IMR-90 (cell line): ENCODE measurements at regions not wholly inside any gene's neighbourhood (a gene's known extent, or its start where the extent isn't known, plus 50 kb on each side); places are given as distances from the start of the nearest gene placed in this dataset.

Experiments used
- ATAC-seq: fragments of 200-7000 bp; cut with Tn5 transposase; 2 replicates; pipeline ENCODE4 v1.9.1; 2020; ENCODE audit warnings: low read depth, mild to moderate bottlenecking, moderate library complexity
- BruUV-seq: library from RNA; stranded (reverse); fragments of 400-500 nt; replicated peaks from 2 replicates; lab custom pipeline; 2021; lab: Mats Ljungman, UMichigan
- CTCF ChIA-PET: fragments of 300-600 bp; formaldehyde crosslinking; extraction: SDS; loops from one replicate; lab custom pipeline; 2021; ENCODE audit warnings: antibody characterized with exemption; lab: Yijun Ruan, JAX
- POLR2A ChIA-PET: fragments of 300-600 bp; sonication (Branson Sonifier 250); formaldehyde crosslinking; loops from one replicate; lab custom pipeline; 2022; ENCODE audit warnings: antibody characterized with exemption; ENCODE audit not compliant: unreplicated experiment; lab: Charles Lee
- DNase-seq: peaks from one replicate; pipeline ENCODE4 v3.0.0; 2013
- H2AFZ ChIP-seq: replicated peaks from 2 replicates; pipeline ENCODE3; 2013; ENCODE audit warnings: low read length, mild to moderate bottlenecking; ENCODE audit not compliant: poor library complexity
- H2AK5ac ChIP-seq: 2 replicates; pipeline ENCODE4 v1.6.1; 2013; ENCODE audit warnings: low read depth, low read length, inconsistent platforms
- H2AK9ac ChIP-seq: replicated peaks from 2 replicates; pipeline ENCODE3; 2013; ENCODE audit warnings: mild to moderate bottlenecking, low read depth, low read length, moderate library complexity; ENCODE audit not compliant: poor library complexity
- H2BK120ac ChIP-seq: 2 replicates; pipeline ENCODE4 v1.6.1; 2013; ENCODE audit warnings: low read depth, low read length, inconsistent platforms
- H2BK15ac ChIP-seq: 3 replicates; pipeline ENCODE4 v1.6.1; 2013; ENCODE audit warnings: low read depth, low read length, inconsistent platforms
- H2BK20ac ChIP-seq: 2 replicates; pipeline ENCODE4 v1.6.1; 2013; ENCODE audit warnings: low read depth, mild to moderate bottlenecking, inconsistent platforms, low read length, moderate library complexity
- H2BK5ac ChIP-seq: 2 replicates; pipeline ENCODE4 v1.6.1; 2013; ENCODE audit warnings: mild to moderate bottlenecking, low read depth, low read length, inconsistent platforms; ENCODE audit not compliant: poor library complexity, severe bottlenecking
- H3K14ac ChIP-seq: replicated peaks from 2 replicates; pipeline ENCODE4 v1.6.1; 2013; ENCODE audit warnings: low read depth, low read length, inconsistent platforms
- H3K18ac ChIP-seq: 2 replicates; pipeline ENCODE4 v1.6.1; 2013; ENCODE audit warnings: low read depth, low read length, control low read depth
- H3K23ac ChIP-seq: 2 replicates; pipeline ENCODE4 v1.6.1; 2013; ENCODE audit warnings: low read depth, low read length, inconsistent platforms
- H3K27ac ChIP-seq: 2 replicates; pipeline ENCODE4 v1.5.1; 2013; ENCODE audit warnings: mild to moderate bottlenecking, control low read depth, low read length; ENCODE audit not compliant: insufficient read depth
- H3K27me3 ChIP-seq: 2 replicates; pipeline ENCODE4 v1.6.1; 2013; ENCODE audit warnings: low read length; ENCODE audit not compliant: control insufficient read depth, insufficient read depth
- H3K36me3 ChIP-seq: 2 replicates; pipeline ENCODE4 v1.6.1; 2013; ENCODE audit warnings: low read length, mixed read lengths; ENCODE audit not compliant: control insufficient read depth, insufficient read depth
- H3K4ac ChIP-seq: 2 replicates; pipeline ENCODE4 v1.6.1; 2013; ENCODE audit warnings: low read depth, low read length, inconsistent platforms
- H3K4me1 ChIP-seq: 2 replicates; pipeline ENCODE4 v1.6.1; 2013; ENCODE audit warnings: low read length, mixed read lengths; ENCODE audit not compliant: control insufficient read depth, insufficient read depth
- H3K4me2 ChIP-seq: 2 replicates; pipeline ENCODE4 v1.6.1; 2013; ENCODE audit warnings: low read depth, mild to moderate bottlenecking, control low read depth, low read length, moderate library complexity
- H3K4me3 ChIP-seq: 2 replicates; pipeline ENCODE4 v1.5.1; 2013; ENCODE audit warnings: low read depth, mild to moderate bottlenecking, control low read depth, low read length, moderate library complexity; ENCODE audit not compliant: insufficient read depth
- H3K56ac ChIP-seq: 2 replicates; pipeline ENCODE4 v1.6.1; 2013; ENCODE audit warnings: low read length, inconsistent platforms; ENCODE audit not compliant: insufficient read depth; ENCODE audit errors: extremely low read depth
- H3K79me1 ChIP-seq, 2 experiments: 2 replicates each; pipeline ENCODE4 v1.6.1; 2013; ENCODE audit warnings: low read length in 2 of 2, inconsistent platforms in 1 of 2, low read depth in 1 of 2
- H3K9ac ChIP-seq: 2 replicates; pipeline ENCODE4 v1.6.1; 2013; ENCODE audit warnings: low read depth, low read length, control low read depth
- H3K9me1 ChIP-seq: 2 replicates; pipeline ENCODE4 v1.6.1; 2013; ENCODE audit warnings: low read length, inconsistent platforms; ENCODE audit not compliant: insufficient read depth
- H3K9me3 ChIP-seq: 2 replicates; pipeline ENCODE4 v1.6.1; 2013; ENCODE audit warnings: low read length; ENCODE audit not compliant: control insufficient read depth, insufficient read depth
- H4K20me1 ChIP-seq: 2 replicates; pipeline ENCODE4 v1.6.1; 2013; ENCODE audit warnings: low read length, inconsistent platforms; ENCODE audit not compliant: insufficient read depth
- H4K5ac ChIP-seq: 2 replicates; pipeline ENCODE4 v1.6.1; 2013; ENCODE audit warnings: mild to moderate bottlenecking, low read depth, low read length, control low read depth
- H4K8ac ChIP-seq, 2 experiments: 2 replicates each; pipeline ENCODE4 v1.6.1; 2013; ENCODE audit warnings: low read depth in 2 of 2, low read length in 2 of 2, control low read depth in 1 of 2, inconsistent platforms in 1 of 2
- H4K91ac ChIP-seq: 2 replicates; pipeline ENCODE4 v1.6.1; 2013; ENCODE audit warnings: low read depth, low read length, inconsistent platforms; ENCODE audit not compliant: insufficient read depth
- BHLHE40 ChIP-seq: fragments of 150-350 bp; IDR thresholded peaks from 2 replicates; pipeline ENCODE4 v1.6.1; 2016; ENCODE audit warnings: mild to moderate bottlenecking, low read depth, low read length
- FOS ChIP-seq: fragments of 150-350 bp; IDR thresholded peaks from 2 replicates; pipeline ENCODE4 v1.6.1; 2016; ENCODE audit warnings: low read depth, low read length
- MAFK ChIP-seq: IDR thresholded peaks from 2 replicates; pipeline ENCODE4 v1.6.1; 2012; ENCODE audit warnings: low read depth, low read length, improper control_type of control experiment
- MXI1 ChIP-seq: IDR thresholded peaks from 2 replicates; pipeline ENCODE4 v1.6.1; 2012; ENCODE audit warnings: low read depth, mild to moderate bottlenecking, low read length, moderate library complexity, borderline replicate concordance
- NFE2L2 ChIP-seq: fragments of 150-350 bp; IDR thresholded peaks from 2 replicates; pipeline ENCODE4 v1.6.1; 2016; ENCODE audit warnings: low read depth, mild to moderate bottlenecking, low read length
- RAD21 ChIP-seq: IDR thresholded peaks from 2 replicates; pipeline ENCODE4 v1.6.1; 2012; ENCODE audit warnings: low read length, improper control_type of control experiment
- WGBS, 2 experiments: methylation state at CpG; one replicate each; pipeline versions ENCODE4 v1.1.5 to v1.1.7; 2013; ENCODE audit warnings: missing lambda C conversion rate in 2 of 2; ENCODE audit not compliant: insufficient read length in 1 of 2; ENCODE audit errors: extremely low coverage in 2 of 2; 5-methylcytosine and 5-hydroxymethylcytosine counted together
- dilution Hi-C: fragments of 300-500 bp; cut with HindIII; formaldehyde crosslinking; loops from one replicate; pipeline ENCODE4 v1.14.3; 2018; ENCODE audit warnings: low sequenced_read_pairs; ENCODE audit not compliant: unreplicated experiment
- in situ Hi-C: fragments of 300-500 bp; cut with MboI; formaldehyde crosslinking; loops from 3 replicates; pipeline ENCODE4 v1.14.3; 2019; ENCODE audit warnings: low sequenced_read_pairs, inconsistent platforms, mixed read lengths
- intact Hi-C: fragments of 100-400 bp; cut with micrococcal nuclease; formaldehyde crosslinking; loops from 2 replicates; pipeline ENCODE4 v1.10.0; 2022

DNA sequence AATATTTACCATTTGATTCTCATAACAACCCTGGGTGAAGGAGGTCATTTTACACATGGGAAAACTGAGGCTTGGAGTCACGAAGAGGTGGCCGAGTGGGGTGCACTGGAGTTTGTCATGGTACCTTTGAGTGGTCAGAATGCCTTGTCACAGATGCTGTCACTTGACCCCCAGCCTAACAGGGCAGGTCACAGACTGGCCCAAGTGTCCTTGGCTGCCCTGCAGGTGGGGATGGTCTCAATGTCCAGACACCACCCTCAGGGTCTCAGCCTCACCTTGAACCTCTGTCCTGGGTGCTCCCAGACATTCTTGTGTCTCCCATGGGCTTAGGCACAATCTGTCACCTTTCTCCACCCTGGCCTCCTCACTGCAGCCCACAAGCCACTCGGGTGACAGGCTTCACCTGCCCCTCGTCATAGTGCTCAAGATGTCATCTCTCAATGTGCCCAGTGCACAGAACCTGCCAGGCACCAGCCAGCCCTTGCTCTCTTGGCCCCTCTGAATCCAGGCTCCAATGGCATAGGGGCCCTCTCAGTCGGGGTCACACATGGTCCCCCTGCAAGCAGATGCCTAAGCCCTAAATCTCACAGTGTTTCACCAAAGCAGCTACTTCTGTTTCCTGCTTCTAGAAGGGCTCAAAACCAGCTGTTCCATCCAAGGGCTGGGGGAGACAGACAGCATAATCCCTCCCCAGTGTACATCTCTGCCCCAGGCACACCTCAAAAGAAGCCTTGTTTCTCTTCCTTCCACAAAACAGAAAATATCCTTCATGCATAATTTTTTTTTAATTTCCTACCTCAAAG lies 76.8 kb upstream of the NANOS1 start:
- TF ChIP-seq NFE2L2 (no peak), RAD21 (no peak), BHLHE40 (no peak), MXI1 (no peak), FOS (no peak), MAFK (no peak)
- no peak overlapping the region for H3K23ac ChIP-seq
- H2BK20ac ChIP-seq: no peak overlapping the region
- ChIA-PET POLR2A (no interaction called here), CTCF (no interaction called here)
- H3K79me1 ChIP-seq: no peaks in the 10 kb centered on the region
- no peak overlapping the region for H3K18ac ChIP-seq
- no peak overlapping the region for H3K27ac ChIP-seq
- no peak overlapping the region for H3K56ac ChIP-seq
- 60% methylated on average over 5 of the region's 5 CpGs; no CpG with 5 or more reads in 1 of the 2 experiments for WGBS, 2 experiments
- no peak overlapping the region for H2BK15ac ChIP-seq
- H4K20me1 ChIP-seq: no peaks in the 10 kb centered on the region
- no peak overlapping the region for H3K4ac ChIP-seq
- H4K5ac ChIP-seq: no peak overlapping the region
- H3K4me2 ChIP-seq: no peak overlapping the region
- no peak overlapping the region for H4K8ac ChIP-seq
- no peak overlapping the region for H4K91ac ChIP-seq
- H2AFZ ChIP-seq: no peak overlapping the region
- in situ Hi-C loops: no loop called here
- H3K4me3 ChIP-seq: no peak overlapping the region
- intact Hi-C loops: no loop called here
- no peak overlapping the region for H2BK120ac ChIP-seq
- dilution Hi-C loops: no loop called here
- H3K27me3 ChIP-seq: peaks cover 12% of the 10 kb centered on the region
- no peaks in the 10 kb centered on the region for H3K4me1 ChIP-seq
- H3K9ac ChIP-seq: no peak overlapping the region
- no peaks in the 10 kb centered on the region for H3K9me3 ChIP-seq
- H3K14ac ChIP-seq: no peak overlapping the region
- no peak overlapping the region for H2AK9ac ChIP-seq
- no peaks in the 10 kb centered on the region for H3K9me1 ChIP-seq
- H2BK5ac ChIP-seq: no peak overlapping the region
- DNase-seq: no peak
- H3K36me3 ChIP-seq: no peaks in the 10 kb centered on the region
- H2AK5ac ChIP-seq: no peak overlapping the region
- no TSS peak for BruUV-seq
- no peak for ATAC-seq
